H9 (cell line): ENCODE measurements at regions not wholly inside any gene's neighbourhood (a gene's known extent, or its start where the extent isn't known, plus 50 kb on each side); places are given as distances from the start of the nearest gene placed in this dataset.

Experiments
- DNase-seq: peaks from one replicate; pipeline ENCODE4 v3.0.0-alpha.2; 2017
- H2AFZ ChIP-seq: one replicate; pipeline ENCODE4 v1.6.1; 2013; ENCODE audit warnings: mild to moderate bottlenecking, low read length, control low read depth, moderate library complexity
- H2AK5ac ChIP-seq: 2 replicates; pipeline ENCODE4 v1.6.1; 2013; ENCODE audit warnings: low read length, control low read depth, mixed read lengths; ENCODE audit not compliant: insufficient read length
- H2BK120ac ChIP-seq: one replicate; pipeline ENCODE4 v1.6.1; 2013; ENCODE audit warnings: low read depth, mild to moderate bottlenecking, low read length, control low read depth, inconsistent platforms; ENCODE audit not compliant: poor library complexity, severe bottlenecking
- H2BK12ac ChIP-seq: 2 replicates; pipeline ENCODE4 v1.6.1; 2013; ENCODE audit warnings: low read length, control low read depth, mixed read lengths, low read depth; ENCODE audit not compliant: insufficient read length
- H2BK15ac ChIP-seq: 2 replicates; pipeline ENCODE4 v1.6.1; 2013; ENCODE audit warnings: low read depth, low read length, control low read depth
- H2BK20ac ChIP-seq: one replicate; pipeline ENCODE4 v1.6.1; 2013; ENCODE audit warnings: low read depth, mild to moderate bottlenecking, low read length, control low read depth, inconsistent platforms; ENCODE audit not compliant: poor library complexity, severe bottlenecking
- H2BK5ac ChIP-seq: 2 replicates; pipeline ENCODE4 v1.6.1; 2013; ENCODE audit warnings: low read length, control low read depth, mixed read lengths; ENCODE audit not compliant: insufficient read length
- H3K14ac ChIP-seq: 2 replicates; pipeline ENCODE4 v1.6.1; 2013; ENCODE audit warnings: low read length, control low read depth; ENCODE audit not compliant: insufficient read depth
- H3K18ac ChIP-seq: 2 replicates; pipeline ENCODE4 v1.6.1; 2013; ENCODE audit warnings: low read depth, mild to moderate bottlenecking, mixed read lengths, low read length, control low read depth; ENCODE audit not compliant: insufficient read length
- H3K23ac ChIP-seq: 2 replicates; pipeline ENCODE4 v1.6.1; 2013; ENCODE audit warnings: low read length, control low read depth, mixed read lengths, low read depth; ENCODE audit not compliant: insufficient read length
- H3K23me2 ChIP-seq: 2 replicates; pipeline ENCODE4 v1.6.1; 2013; ENCODE audit warnings: low read depth, mild to moderate bottlenecking, mixed read lengths, low read length, control low read depth; ENCODE audit not compliant: insufficient read length, poor library complexity, severe bottlenecking
- H3K27ac ChIP-seq: 2 replicates; pipeline ENCODE4 v1.5.1; 2013; ENCODE audit warnings: low read length, control low read depth, mixed read lengths, low read depth; ENCODE audit not compliant: insufficient read length
- H3K27me3 ChIP-seq: 2 replicates; pipeline ENCODE4 v1.6.1; 2013; ENCODE audit warnings: low read length, control low read depth, inconsistent platforms; ENCODE audit not compliant: insufficient read depth
- H3K4ac ChIP-seq: 2 replicates; pipeline ENCODE4 v1.6.1; 2013; ENCODE audit warnings: low read depth, mild to moderate bottlenecking, control low read depth, inconsistent platforms, low read length, moderate library complexity
- H3K4me1 ChIP-seq: 2 replicates; pipeline ENCODE4 v1.6.1; 2013; ENCODE audit warnings: low read length, control low read depth, inconsistent platforms; ENCODE audit not compliant: insufficient read depth
- H3K4me2 ChIP-seq: 2 replicates; pipeline ENCODE4 v1.6.1; 2013; ENCODE audit warnings: low read length, control low read depth, mixed read lengths; ENCODE audit not compliant: insufficient read length, insufficient read depth
- H3K56ac ChIP-seq: 2 replicates; pipeline ENCODE4 v1.6.1; 2013; ENCODE audit warnings: low read depth, mild to moderate bottlenecking, mixed read lengths, low read length, control low read depth; ENCODE audit not compliant: insufficient read length
- H3K79me1 ChIP-seq: 2 replicates; pipeline ENCODE4 v1.6.1; 2013; ENCODE audit warnings: low read depth, mild to moderate bottlenecking, moderate library complexity, low read length, control low read depth, inconsistent platforms; ENCODE audit not compliant: insufficient read depth, poor library complexity, severe bottlenecking
- H3K79me2 ChIP-seq: 2 replicates; pipeline ENCODE4 v1.6.1; 2013; ENCODE audit warnings: low read length, control low read depth, inconsistent platforms; ENCODE audit not compliant: insufficient read depth
- H3K9ac ChIP-seq: 2 replicates; pipeline ENCODE4 v1.6.1; 2013; ENCODE audit warnings: low read length, control low read depth, mixed read lengths; ENCODE audit not compliant: insufficient read length; ENCODE audit errors: extremely low read depth
- H3K9me3 ChIP-seq: one replicate; pipeline ENCODE4 v1.6.1; 2013; ENCODE audit warnings: low read depth, low read length, inconsistent platforms; ENCODE audit not compliant: control insufficient read depth
- H3T11ph ChIP-seq: one replicate; pipeline ENCODE4 v1.6.1; 2013; ENCODE audit warnings: mild to moderate bottlenecking, low read length, control low read depth, inconsistent platforms
- H4K20me1 ChIP-seq: one replicate; pipeline ENCODE4 v1.6.1; 2013; ENCODE audit not compliant: control insufficient read depth, insufficient read length, insufficient read depth
- H4K5ac ChIP-seq: 2 replicates; pipeline ENCODE4 v1.6.1; 2013; ENCODE audit warnings: low read depth, mild to moderate bottlenecking, mixed read lengths, low read length, control low read depth; ENCODE audit not compliant: insufficient read length
- H4K8ac ChIP-seq: replicated peaks from 2 replicates; pipeline ENCODE4 v1.6.1; 2013; ENCODE audit warnings: low read length, control low read depth, mixed read lengths, low read depth; ENCODE audit not compliant: insufficient read length
- H4K91ac ChIP-seq: 2 replicates; pipeline ENCODE4 v1.6.1; 2013; ENCODE audit warnings: low read depth, mild to moderate bottlenecking, moderate library complexity, mixed read lengths, low read length, control low read depth; ENCODE audit not compliant: insufficient read length
- H3K27ac Mint-ChIP-seq, 3 experiments: 2 replicates in 2 of 3; 3 replicates in 1 of 3; pipeline ENCODE4 v1.8.0; 2020 to 2021; ENCODE audit warnings: mixed read lengths in 3 of 3, mild to moderate bottlenecking in 1 of 3, moderate library complexity in 1 of 3
- H3K27me3 Mint-ChIP-seq: 2 replicates; pipeline ENCODE4 v1.8.0; 2021; ENCODE audit warnings: low read depth, mild to moderate bottlenecking, moderate library complexity, mixed read lengths
- H3K36me3 Mint-ChIP-seq, 3 experiments: 2 replicates in 2 of 3; 3 replicates in 1 of 3; pipeline ENCODE4 v1.8.0; 2020 to 2021; ENCODE audit warnings: low read depth in 3 of 3, mixed read lengths in 3 of 3; ENCODE audit not compliant: insufficient read depth in 1 of 3
- H3K4me1 Mint-ChIP-seq, 2 experiments: 2 replicates each; pipeline ENCODE4 v1.8.0; 2020; ENCODE audit warnings: mixed read lengths in 2 of 2
- H3K4me3 Mint-ChIP-seq, 2 experiments: 2 replicates in 1 of 2; 3 replicates in 1 of 2; pipeline ENCODE4 v1.8.0; 2020 to 2021; ENCODE audit warnings: mild to moderate bottlenecking in 2 of 2, mixed read lengths in 2 of 2, moderate library complexity in 1 of 2
- H3K9me3 Mint-ChIP-seq, 2 experiments: 2 replicates in 1 of 2; 3 replicates in 1 of 2; pipeline ENCODE4 v1.8.0; 2020; ENCODE audit warnings: mild to moderate bottlenecking in 2 of 2, mixed read lengths in 2 of 2, moderate library complexity in 1 of 2
- WGBS: extraction: QIAGEN DNeasy Blood & Tissue Kit; methylation state at CpG from one replicate; pipeline ENCODE4 v1.1.7; 2013; ENCODE audit warnings: missing lambda C conversion rate, low lambda C conversion rate, mixed read lengths; ENCODE audit not compliant: insufficient read length; ENCODE audit errors: extremely low coverage; 5-methylcytosine and 5-hydroxymethylcytosine counted together
- TF ChIP-seq, protein P1 (sequence below): fragments of 200-600 bp; sonication (generic); conservative IDR thresholded peaks from 3 replicates; pipeline ENCODE4 v1.8.0; 2021; ENCODE audit warnings: antibody characterized with exemption, mild to moderate bottlenecking

DNA sequence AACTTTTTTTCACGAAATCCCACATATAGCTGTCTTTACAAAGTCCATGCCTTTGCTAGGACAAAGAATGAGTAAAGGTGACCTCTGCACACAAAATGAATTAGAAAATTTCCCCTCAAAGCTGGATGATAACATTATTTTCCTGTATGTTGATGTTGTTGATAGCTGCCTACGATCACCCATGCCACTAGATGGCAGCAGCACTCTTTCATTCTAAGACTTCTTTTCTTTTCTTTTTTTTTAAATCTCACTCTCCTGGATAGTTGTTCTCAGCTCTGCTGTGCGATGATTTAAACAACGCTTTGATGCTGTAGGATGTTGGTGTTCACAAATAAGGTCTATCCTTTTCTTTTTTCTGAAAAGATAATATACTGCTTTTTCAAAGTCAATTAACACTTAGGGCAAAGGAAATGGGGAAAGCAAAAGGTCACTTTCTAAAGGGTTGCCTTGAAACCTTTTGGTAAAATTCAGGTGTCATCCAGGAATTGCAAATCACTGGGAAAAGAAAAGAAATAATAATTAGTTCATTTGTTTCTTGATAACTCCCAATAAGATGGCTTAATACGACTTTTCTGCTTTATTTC lies 266.8 kb downstream of the C4orf33 start:
- Histone ChIP-seq H3K27ac (no peak overlapping the region), H4K8ac (no peak overlapping the region), H3K56ac (no peak overlapping the region), H3K79me1 (no peaks in the 10 kb centered on the region), H3K27me3 (no peaks in the 10 kb centered on the region), H3K23me2 (no peaks in the 10 kb centered on the region), H3K14ac (no peak overlapping the region), H3T11ph (no peak overlapping the region), H3K9ac (no peak overlapping the region), H3K79me2 (no peaks in the 10 kb centered on the region), H2BK15ac (no peak overlapping the region), H3K4me2 (no peak overlapping the region), H3K18ac (no peak overlapping the region), H4K5ac (no peak overlapping the region), H2AK5ac (no peak overlapping the region), H2AFZ (no peak overlapping the region), H2BK12ac (no peak overlapping the region), H4K20me1 (no peaks in the 10 kb centered on the region), H3K23ac (no peak overlapping the region), H3K4ac (no peak overlapping the region), H4K91ac (no peak overlapping the region), H2BK5ac (no peak overlapping the region), H3K4me1 (no peaks in the 10 kb centered on the region), H2BK120ac (no peak overlapping the region), H2BK20ac (no peak overlapping the region), H3K9me3 (no peaks in the 10 kb centered on the region)
- WGBS: no CpG with 5 or more reads among the region's 5 CpGs
- H3K4me3 Mint-ChIP-seq: no peak overlapping the region
- H3K9me3 Mint-ChIP-seq: peaks cover 0 to 2% of the 10 kb centered on the region in 2 experiments; a peak in 2 of 5 replicates
- peak; percentile 37 for DNase-seq
- H3K27ac Mint-ChIP-seq: no peak overlapping the region; a peak in 1 of 7 replicates
- no peaks in the 10 kb centered on the region for H3K27me3 Mint-ChIP-seq
- H3K4me1 Mint-ChIP-seq: peaks cover 11 to 13% of the 10 kb centered on the region in 2 experiments
- TF ChIP-seq, protein P1, sequence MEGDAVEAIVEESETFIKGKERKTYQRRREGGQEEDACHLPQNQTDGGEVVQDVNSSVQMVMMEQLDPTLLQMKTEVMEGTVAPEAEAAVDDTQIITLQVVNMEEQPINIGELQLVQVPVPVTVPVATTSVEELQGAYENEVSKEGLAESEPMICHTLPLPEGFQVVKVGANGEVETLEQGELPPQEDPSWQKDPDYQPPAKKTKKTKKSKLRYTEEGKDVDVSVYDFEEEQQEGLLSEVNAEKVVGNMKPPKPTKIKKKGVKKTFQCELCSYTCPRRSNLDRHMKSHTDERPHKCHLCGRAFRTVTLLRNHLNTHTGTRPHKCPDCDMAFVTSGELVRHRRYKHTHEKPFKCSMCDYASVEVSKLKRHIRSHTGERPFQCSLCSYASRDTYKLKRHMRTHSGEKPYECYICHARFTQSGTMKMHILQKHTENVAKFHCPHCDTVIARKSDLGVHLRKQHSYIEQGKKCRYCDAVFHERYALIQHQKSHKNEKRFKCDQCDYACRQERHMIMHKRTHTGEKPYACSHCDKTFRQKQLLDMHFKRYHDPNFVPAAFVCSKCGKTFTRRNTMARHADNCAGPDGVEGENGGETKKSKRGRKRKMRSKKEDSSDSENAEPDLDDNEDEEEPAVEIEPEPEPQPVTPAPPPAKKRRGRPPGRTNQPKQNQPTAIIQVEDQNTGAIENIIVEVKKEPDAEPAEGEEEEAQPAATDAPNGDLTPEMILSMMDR: peak; percentile 93
- H3K36me3 Mint-ChIP-seq: no peaks in the 10 kb centered on the region
